C4-2B (cell line): ENCODE measurements at regions not wholly inside any gene's neighbourhood (a gene's known extent, or its start where the extent isn't known, plus 50 kb on each side); places are given as distances from the start of the nearest gene placed in this dataset.
"Not testable (repeated sequence)": the region's sequence is repeated elsewhere in the genome, so short reads cannot be mapped to it uniquely, and the experiment has no call there.

Experiments
- H3K27ac ChIP-seq: fragments of 450-650 bp; 2 replicates; pipeline ENCODE4 v1.5.1; 2017
- CTCF ChIP-seq: fragments of 450-650 bp; conservative IDR thresholded peaks from 2 replicates; pipeline ENCODE4 v1.5.1; 2017; ENCODE audit warnings: mild to moderate bottlenecking
- ZFX ChIP-seq: fragments of 450-650 bp; IDR thresholded peaks from 2 replicates; pipeline ENCODE4 v1.6.1; 2017

DNA sequence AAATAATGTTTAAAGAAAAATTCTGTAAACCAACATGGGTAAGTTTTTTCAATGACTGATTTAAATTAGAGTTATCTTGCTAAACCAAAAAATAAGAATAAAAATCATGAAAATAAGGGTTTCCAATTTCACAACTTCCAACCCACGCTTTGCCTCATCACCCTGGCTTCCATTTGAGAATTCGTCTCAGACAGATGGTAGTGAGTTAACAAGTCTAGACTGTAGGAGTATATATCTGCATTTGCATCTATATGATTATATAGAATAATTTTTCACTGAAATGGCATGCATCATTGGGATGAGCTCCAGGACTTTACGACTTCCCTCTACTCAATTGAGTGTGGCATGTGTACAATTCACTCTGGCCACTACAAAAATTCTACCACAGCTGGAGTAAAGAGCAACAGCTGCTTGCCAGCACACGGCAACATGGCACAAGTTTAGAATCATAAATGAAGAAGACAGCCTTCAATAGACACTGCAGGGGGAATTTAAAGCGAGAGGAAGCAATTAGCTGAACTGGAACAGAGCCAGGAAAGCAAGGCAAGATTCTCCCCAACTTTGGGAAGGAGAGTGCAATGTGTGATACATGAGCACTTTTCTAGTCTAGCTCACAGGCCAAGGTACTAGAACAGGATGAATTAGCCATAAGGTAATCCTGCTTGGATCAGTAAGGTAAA lies 1673.5 kb upstream of the CELF4 start:
- H3K27ac ChIP-seq, result no peak overlapping the region
- no peak for TF ChIP-seq CTCF
- TF ChIP-seq ZFX, result no peak

- H3K27ac ChIP-seq, result no peak overlapping the region
- no peak for TF ChIP-seq CTCF
- no peak for TF ChIP-seq ZFX
Measured at GRCh38 chr18:39235118-39235719, 1669.6 kb upstream of the CELF4 start.

DNA sequence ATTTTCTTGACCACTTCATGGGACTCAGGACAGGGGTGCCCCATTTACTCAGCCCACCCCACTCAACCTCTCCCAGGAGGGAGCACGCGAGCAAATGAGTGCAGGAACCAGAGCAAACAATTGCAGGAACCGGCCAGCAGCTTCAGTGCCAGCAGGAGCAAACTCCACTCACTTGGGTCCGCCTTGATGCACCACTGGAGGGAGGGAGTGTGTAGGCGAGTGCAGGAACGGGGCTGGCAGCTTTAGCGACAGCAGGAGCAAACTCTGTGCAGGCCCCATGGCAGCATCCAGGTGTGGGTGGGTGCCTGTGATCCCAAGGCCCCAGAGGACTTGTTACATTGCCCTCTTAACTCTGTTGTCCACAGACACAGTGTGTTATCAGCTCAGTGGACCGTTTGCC lies 1667.3 kb upstream of the CELF4 start:
- no peak overlapping the region for H3K27ac ChIP-seq
- TF ChIP-seq CTCF (no peak), ZFX (no peak)

DNA sequence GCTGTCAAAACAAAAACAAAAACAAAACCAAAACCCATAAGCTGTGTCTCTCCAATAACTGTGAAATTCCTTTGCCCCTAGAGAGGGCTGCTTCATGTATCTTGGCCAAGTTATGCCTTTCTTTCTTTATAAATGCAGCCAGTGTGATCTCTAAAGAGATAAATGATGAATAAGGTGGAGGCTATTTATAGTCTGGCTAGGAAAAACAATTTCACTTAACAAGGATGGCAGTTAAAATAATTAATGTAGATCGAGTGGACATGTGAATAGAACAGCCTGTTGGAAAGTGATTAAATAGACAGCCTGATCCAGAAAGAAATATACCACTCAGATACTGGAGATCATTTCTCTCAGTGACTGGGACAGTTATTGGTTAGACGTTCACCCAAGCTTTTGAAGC lies 1666.9 kb upstream of the CELF4 start:
- TF ChIP-seq CTCF, result no peak
- no peak for TF ChIP-seq ZFX
- no peak overlapping the region for H3K27ac ChIP-seq

DNA sequence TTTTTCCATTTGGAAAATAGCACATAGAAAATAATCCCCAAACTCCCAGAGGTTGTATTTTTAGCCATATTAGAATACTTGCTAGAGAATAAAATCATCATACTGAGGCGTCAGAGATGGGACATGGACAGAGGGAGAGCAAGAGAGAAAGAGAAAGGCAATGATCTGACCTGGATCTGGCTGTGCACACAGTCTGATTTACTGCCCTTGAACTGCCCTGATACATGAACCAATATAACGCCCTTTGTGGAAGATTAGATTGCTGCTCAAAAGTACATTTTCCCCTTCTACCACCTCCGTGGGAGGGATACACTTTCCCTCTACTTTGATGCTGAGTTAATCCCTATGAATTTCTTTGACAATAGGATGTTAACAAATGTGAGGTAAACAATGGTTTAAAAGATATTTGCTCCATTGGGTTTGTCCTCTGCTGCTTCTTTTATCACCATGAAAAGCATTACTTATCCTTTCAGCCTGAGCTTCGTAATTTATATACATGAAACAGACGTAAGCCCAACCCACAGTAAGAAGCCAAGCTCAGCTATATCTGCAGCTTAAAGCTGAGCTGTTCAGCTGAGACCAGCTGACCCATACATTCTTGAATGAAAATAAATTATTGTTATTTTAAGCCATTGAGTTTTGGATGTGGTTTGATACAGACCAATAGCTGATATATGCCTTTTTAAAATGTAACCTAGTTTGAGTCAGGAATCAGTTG lies 1664.6 kb upstream of the CELF4 start:
- H3K27ac ChIP-seq, result no peak overlapping the region
- TF ChIP-seq ZFX, result no peak
- TF ChIP-seq CTCF, result no peak

DNA sequence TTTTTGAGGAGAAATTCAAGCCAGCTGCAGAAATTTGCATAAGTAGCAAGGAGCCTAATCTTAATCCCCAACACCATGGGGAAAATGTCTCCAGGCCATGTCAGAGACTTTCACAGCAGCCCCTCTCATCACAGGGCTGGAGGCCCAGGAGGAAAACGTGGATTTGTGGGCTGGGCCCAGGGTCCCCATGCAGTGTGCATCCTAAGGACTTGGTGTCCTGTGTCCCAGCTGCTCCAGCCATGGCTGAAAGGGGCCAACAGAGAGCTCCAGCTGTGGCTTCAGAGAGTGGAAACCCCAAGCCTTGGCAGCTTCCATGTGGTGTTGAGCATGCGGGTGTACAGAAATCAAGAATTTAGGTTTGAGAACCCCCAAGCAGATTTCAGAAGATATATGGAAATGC lies 1662.2 kb upstream of the CELF4 start:
- H3K27ac ChIP-seq, result not testable (repeated sequence)

GRCh38 chr18:39225373-39225772 lies 1659.8 kb upstream of the CELF4 start:
- TF ChIP-seq ZFX (no peak), CTCF (no peak)
- no peak overlapping the region for H3K27ac ChIP-seq

- no peak for TF ChIP-seq ZFX
- no peak for TF ChIP-seq CTCF
- H3K27ac ChIP-seq, result no peak overlapping the region
Measured at GRCh38 chr18:39223283-39223682, 1657.7 kb upstream of the CELF4 start.
